WI38 (cell line): ENCODE measurements at regions not wholly inside any gene's neighbourhood (a gene's known extent, or its start where the extent isn't known, plus 50 kb on each side); places are given as distances from the start of the nearest gene placed in this dataset.

ENCODE experiments used
- H3K4me3 ChIP-seq: 2 replicates; pipeline ENCODE4 v1.5.1; 2011; ENCODE audit warnings: low read depth, mild to moderate bottlenecking, control low read depth, low read length
- CTCF ChIP-seq: IDR thresholded peaks from 2 replicates; pipeline ENCODE4 v1.5.1; 2012; ENCODE audit warnings: low read depth, mild to moderate bottlenecking, control low read depth, low read length

GRCh38 chrX:55326985-55327384, 62.3 kb upstream of the PAGE3 start:
- H3K4me3 ChIP-seq, result no peak overlapping the region
- no peak for TF ChIP-seq CTCF

GRCh38 chrX:55335296-55335695, 70.6 kb upstream of the PAGE3 start:
- TF ChIP-seq CTCF, result no peak
- no peak overlapping the region for H3K4me3 ChIP-seq

GRCh38 chrX:55336176-55336575, 71.5 kb upstream of the PAGE3 start:
- no peak overlapping the region for H3K4me3 ChIP-seq
- no peak for TF ChIP-seq CTCF

- no peak overlapping the region for H3K4me3 ChIP-seq
- no peak for TF ChIP-seq CTCF
Measured at GRCh38 chrX:55340896-55341433, 76.2 kb upstream of the PAGE3 start.

GRCh38 chrX:55342533-55343501, 78.1 kb upstream of the PAGE3 start:
- H3K4me3 ChIP-seq, result no peak overlapping the region
- peak; percentile 31; the same call in 1 of the 2 replicates for TF ChIP-seq CTCF

- no peak overlapping the region for H3K4me3 ChIP-seq
Measured at GRCh38 chrX:55356609-55357008, 91.9 kb upstream of the PAGE3 start.

More at GRCh38 chrX:55356609-55357008, 91.9 kb upstream of the PAGE3 start:
- TF ChIP-seq CTCF, result no peak
